H1 (cell line): ENCODE measurements at regions not wholly inside any gene's neighbourhood (a gene's known extent, or its start where the extent isn't known, plus 50 kb on each side); places are given as distances from the start of the nearest gene placed in this dataset.

Source experiments
- CTCF ChIA-PET: fragments of 300-600 bp; sonication (Branson Sonifier 250); formaldehyde crosslinking; loops from one replicate; lab custom pipeline; 2021; ENCODE audit not compliant: partially characterized antibody; lab: Charles Lee
- POLR2A ChIA-PET: fragments of 300-600 bp; sonication (Branson Sonifier 250); formaldehyde crosslinking; loops from one replicate; lab custom pipeline; 2021; ENCODE audit warnings: inconsistent platforms; ENCODE audit not compliant: partially characterized antibody; lab: Charles Lee
- DNase-seq, 2 experiments: peaks; one replicate each; pipeline versions ENCODE4 v3.0.0 to v3.0.0-alpha.2; 2010 to 2022; ENCODE audit warnings: low spot score in 2 of 2, low read depth in 1 of 2, mixed read lengths in 1 of 2
- FAIRE-seq: peaks from 2 replicates; lab custom pipeline; 2011; peaks lifted over from hg19 to GRCh38; lab: Jason Lieb, UNC
- H2AFZ ChIP-seq: 2 replicates; pipeline ENCODE4 v1.8.1; 2012; ENCODE audit warnings: low read length, inconsistent platforms
- H2AK5ac ChIP-seq: 2 replicates; pipeline ENCODE4 v1.6.1; 2013; ENCODE audit warnings: low read depth, low read length
- H2BK120ac ChIP-seq: replicated peaks from 2 replicates; pipeline ENCODE3; 2013; ENCODE audit warnings: low read depth, low read length, inconsistent platforms
- H2BK12ac ChIP-seq: 2 replicates; pipeline ENCODE4 v1.6.1; 2013; ENCODE audit warnings: low read depth, low read length
- H2BK15ac ChIP-seq: 2 replicates; pipeline ENCODE4 v1.6.1; 2013; ENCODE audit warnings: low read length
- H2BK20ac ChIP-seq: 2 replicates; pipeline ENCODE4 v1.6.1; 2013; ENCODE audit warnings: low read length
- H2BK5ac ChIP-seq: 2 replicates; pipeline ENCODE4 v1.6.1; 2013; ENCODE audit warnings: low read depth, low read length
- H3K14ac ChIP-seq: 2 replicates; pipeline ENCODE4 v1.6.1; 2013; ENCODE audit warnings: inconsistent platforms; ENCODE audit not compliant: insufficient read length
- H3K18ac ChIP-seq: 2 replicates; pipeline ENCODE4 v1.6.1; 2013; ENCODE audit warnings: low read length; ENCODE audit errors: extremely low read depth
- H3K23ac ChIP-seq: 2 replicates; pipeline ENCODE4 v1.6.1; 2013; ENCODE audit warnings: inconsistent platforms; ENCODE audit not compliant: insufficient read length
- H3K23me2 ChIP-seq: 2 replicates; pipeline ENCODE4 v1.6.1; 2013; ENCODE audit warnings: low read depth, low read length
- H3K27ac ChIP-seq: 2 replicates; pipeline ENCODE4 v1.6.1; 2011; ENCODE audit warnings: low read depth, low read length, inconsistent platforms
- H3K27me3 ChIP-seq, 4 experiments: replicated peaks in 1 of 4; 1 replicate in 1 of 4; 2 replicates in 3 of 4; pipeline versions ENCODE4 v1.6.1 to v1.8.1; 2011 to 2013; ENCODE audit warnings: low read length in 3 of 4, mild to moderate bottlenecking in 3 of 4, inconsistent platforms in 2 of 4, mixed read lengths in 2 of 4, moderate library complexity in 1 of 4; ENCODE audit not compliant: control insufficient read depth in 3 of 4, insufficient read depth in 3 of 4; ENCODE audit errors: extremely low read depth in 1 of 4
- H3K36me3 ChIP-seq, 4 experiments: 2 replicates each; pipeline versions ENCODE4 v1.6.1 to v1.8.1; 2011 to 2013; ENCODE audit warnings: mild to moderate bottlenecking in 4 of 4, low read length in 3 of 4, moderate library complexity in 2 of 4, control low read depth in 1 of 4, inconsistent platforms in 1 of 4; ENCODE audit not compliant: insufficient read depth in 4 of 4, control insufficient read depth in 2 of 4
- H3K4ac ChIP-seq: replicated peaks from 2 replicates; pipeline ENCODE3; 2013; ENCODE audit warnings: low read length, low read depth, mixed read lengths, inconsistent platforms; ENCODE audit not compliant: insufficient read length
- H3K4me1 ChIP-seq, 4 experiments: replicated peaks in 1 of 4; 1 replicate in 1 of 4; 2 replicates in 3 of 4; pipeline versions ENCODE4 v1.6.1 to v1.8.1; 2011 to 2013; ENCODE audit warnings: low read length in 3 of 4, inconsistent platforms in 2 of 4, mixed read lengths in 1 of 4; ENCODE audit not compliant: insufficient read depth in 4 of 4, control insufficient read depth in 3 of 4
- H3K4me2 ChIP-seq, 2 experiments: 2 replicates each; pipeline versions ENCODE4 v1.6.1 to v1.8.1; 2011 to 2013; ENCODE audit warnings: low read depth in 2 of 2, low read length in 2 of 2, control low read depth in 1 of 2, inconsistent platforms in 1 of 2, mild to moderate bottlenecking in 1 of 2; ENCODE audit not compliant: insufficient read depth in 1 of 2
- H3K4me3 ChIP-seq, 4 experiments: fragments of 200-600, 300-600 bp in 1 of 4; sonication (generic), shearing (Covaris generic), sonication (Bioruptor Twin) in 1 of 4; 2 replicates each; pipeline versions ENCODE4 v1.5.1 to v1.8.1; 2011 to 2016; ENCODE audit warnings: low read length in 4 of 4, low read depth in 3 of 4, control low read depth in 2 of 4, inconsistent platforms in 2 of 4, mild to moderate bottlenecking in 2 of 4, mixed read lengths in 1 of 4, moderate library complexity in 1 of 4; ENCODE audit not compliant: insufficient read depth in 2 of 4; ENCODE audit errors: extremely low read depth in 1 of 4
- H3K56ac ChIP-seq: replicated peaks from 2 replicates; pipeline ENCODE3; 2013; ENCODE audit warnings: low read depth, mild to moderate bottlenecking, mixed read lengths, low read length, inconsistent platforms; ENCODE audit not compliant: insufficient read length
- H3K79me1 ChIP-seq: 2 replicates; pipeline ENCODE4 v1.6.1; 2013; ENCODE audit warnings: low read depth, low read length, control low read depth
- H3K79me2 ChIP-seq, 2 experiments: 2 replicates each; pipeline versions ENCODE4 v1.6.1 to v1.8.1; 2012 to 2013; ENCODE audit warnings: low read length in 2 of 2, mild to moderate bottlenecking in 2 of 2, inconsistent platforms in 1 of 2; ENCODE audit not compliant: insufficient read depth in 2 of 2, control insufficient read depth in 1 of 2
- H3K9ac ChIP-seq, 4 experiments: replicated peaks in 1 of 4; 1 replicate in 1 of 4; 2 replicates in 3 of 4; pipeline versions ENCODE4 v1.6.1 to v1.8.1; 2011 to 2013; ENCODE audit warnings: low read depth in 3 of 4, low read length in 3 of 4, control low read depth in 2 of 4, mild to moderate bottlenecking in 2 of 4, moderate library complexity in 2 of 4, inconsistent platforms in 1 of 4; ENCODE audit errors: extremely low read depth in 1 of 4
- H3K9me3 ChIP-seq, 2 experiments: 2 replicates each; pipeline versions ENCODE4 v1.6.1 to v1.8.1; 2012 to 2013; ENCODE audit warnings: mild to moderate bottlenecking in 2 of 2, moderate library complexity in 2 of 2, control low read depth in 1 of 2, inconsistent platforms in 1 of 2, low read depth in 1 of 2, low read length in 1 of 2, mixed read lengths in 1 of 2; ENCODE audit not compliant: insufficient read depth in 2 of 2
- H4K20me1 ChIP-seq, 2 experiments: replicated peaks in 1 of 2; 2 replicates each; pipeline versions ENCODE3 to v1.8.1; 2011 to 2013; ENCODE audit warnings: inconsistent platforms in 2 of 2, low read length in 2 of 2, mild to moderate bottlenecking in 1 of 2; ENCODE audit not compliant: insufficient read depth in 2 of 2, control insufficient read depth in 1 of 2
- H4K5ac ChIP-seq: 2 replicates; pipeline ENCODE4 v1.6.1; 2013; ENCODE audit warnings: low read length, low read depth, mixed read lengths, inconsistent platforms; ENCODE audit not compliant: insufficient read length
- H4K8ac ChIP-seq: 2 replicates; pipeline ENCODE4 v1.8.0; 2013; ENCODE audit warnings: mild to moderate bottlenecking, moderate library complexity, low read length, inconsistent platforms; ENCODE audit not compliant: insufficient read depth; ENCODE audit errors: extremely low read depth
- H4K91ac ChIP-seq: replicated peaks from 2 replicates; pipeline ENCODE3; 2013; ENCODE audit warnings: low read length, mixed read lengths, inconsistent platforms; ENCODE audit not compliant: insufficient read length
- CREB1 ChIP-seq: IDR thresholded peaks from 2 replicates; pipeline ENCODE4 v1.6.1; 2012; ENCODE audit warnings: inconsistent platforms
- E2F6 ChIP-seq: IDR thresholded peaks from 2 replicates; pipeline ENCODE4 v1.6.1; 2012; ENCODE audit warnings: inconsistent platforms
- HDAC2 ChIP-seq, 2 experiments: fragments of 300-600 bp in 1 of 2; sonication (generic) in 1 of 2; IDR thresholded peaks; 2 replicates each; pipeline ENCODE4 v1.6.1; 2011 to 2012; ENCODE audit warnings: low read depth in 2 of 2, low read length in 2 of 2, mild to moderate bottlenecking in 2 of 2, moderate library complexity in 2 of 2, borderline replicate concordance in 1 of 2, inconsistent platforms in 1 of 2
- JUND ChIP-seq: IDR thresholded peaks from 2 replicates; pipeline ENCODE4 v1.6.1; 2011; ENCODE audit warnings: mild to moderate bottlenecking, improper control_type of control experiment, low read length
- PHF8 ChIP-seq: fragments of 200-600 bp; sonication (generic); conservative IDR thresholded peaks from 2 replicates; pipeline ENCODE4 v1.7.1; 2012; ENCODE audit warnings: low read depth, mild to moderate bottlenecking, inconsistent platforms, low read length, moderate library complexity
- POLR2AphosphoS5 ChIP-seq: IDR thresholded peaks from 2 replicates; pipeline ENCODE4 v1.6.1; 2011; ENCODE audit warnings: low read depth, low read length
- POU5F1 ChIP-seq: IDR thresholded peaks from 2 replicates; pipeline ENCODE4 v1.6.1; 2011; ENCODE audit warnings: low read depth, mild to moderate bottlenecking, low read length, moderate library complexity
- RNF2 ChIP-seq: fragments of 200-900, 300-1000 bp; sonication (generic); IDR thresholded peaks from 2 replicates; pipeline ENCODE4 v1.7.1; 2016; ENCODE audit warnings: borderline replicate concordance, low read depth, mild to moderate bottlenecking, antibody characterized with exemption, low read length; ENCODE audit not compliant: poor library complexity, severe bottlenecking; ENCODE audit errors: missing control alignments
- RXRA ChIP-seq: IDR thresholded peaks from 2 replicates; pipeline ENCODE4 v1.6.1; 2011; ENCODE audit warnings: low read depth, mild to moderate bottlenecking, low read length, moderate library complexity; ENCODE audit not compliant: insufficient read depth
- SAP30 ChIP-seq: fragments of 300-600 bp; sonication (generic); IDR thresholded peaks from 2 replicates; pipeline ENCODE4 v1.7.1; 2012; ENCODE audit warnings: low read length, moderate library complexity, mild to moderate bottlenecking, inconsistent platforms; ENCODE audit not compliant: insufficient read depth, insufficient replicate concordance
- TAF1 ChIP-seq: IDR thresholded peaks from 2 replicates; pipeline ENCODE4 v1.6.1; 2011; ENCODE audit warnings: mild to moderate bottlenecking, low read depth, low read length
- TAF7 ChIP-seq: optimal IDR thresholded peaks from 2 replicates; pipeline ENCODE3; 2011; ENCODE audit warnings: low read depth, mild to moderate bottlenecking, inconsistent platforms, low read length, moderate library complexity, borderline replicate concordance
- TCF12 ChIP-seq: IDR thresholded peaks from 2 replicates; pipeline ENCODE4 v1.6.1; 2011; ENCODE audit warnings: low read depth, mild to moderate bottlenecking, low read length
- ZNF274 ChIP-seq: IDR thresholded peaks from 2 replicates; pipeline ENCODE4 v1.7.0; 2012; ENCODE audit warnings: low read length, borderline replicate concordance; ENCODE audit errors: extremely low read depth
- WGBS, 2 experiments: shearing (Covaris generic) in 1 of 2; methylation state at CpG; one replicate each; pipeline versions ENCODE4 v1.1.6 to v1.1.7; 2013 to 2015; ENCODE audit warnings: low lambda C conversion rate in 2 of 2, mixed read lengths in 2 of 2, inconsistent platforms in 1 of 2, low coverage in 1 of 2, missing lambda C conversion rate in 1 of 2; ENCODE audit not compliant: insufficient replicate concordance in 2 of 2, insufficient coverage in 1 of 2, insufficient read length in 1 of 2; ENCODE audit errors: extremely low coverage in 1 of 2, missing lambda C conversion rate in 1 of 2; 5-methylcytosine and 5-hydroxymethylcytosine counted together

- no peak for FAIRE-seq
- H4K20me1 ChIP-seq: no peaks in the 10 kb centered on the region
These were observed 700.8 kb downstream of the RFPL4B start for GRCh38 chr6:113047932-113048331.

More at GRCh38 chr6:113047932-113048331, 700.8 kb downstream of the RFPL4B start:
- H3K27ac ChIP-seq: no peak overlapping the region
- no peak overlapping the region for H3K4me3 ChIP-seq
- WGBS, 2 experiments: 90% methylated on average over 2 of the region's 2 CpGs; no CpG with 5 or more reads in 1 of the 2 experiments
- H3K4me1 ChIP-seq: peaks cover 0 to 5% (median 0%) of the 10 kb centered on the region in 4 experiments; a peak in 1 of 7 replicates
- H2BK15ac ChIP-seq: no peak overlapping the region
- no peak overlapping the region for H3K14ac ChIP-seq
- DNase-seq: no peak
- H3K4ac ChIP-seq: no peak overlapping the region
- no peak overlapping the region for H3K23ac ChIP-seq
- no peak overlapping the region for H4K91ac ChIP-seq
- no peak overlapping the region for H3K9ac ChIP-seq
- ChIA-PET POLR2A (no interaction called here), CTCF (interaction anchor here (0.7 kb wide), 1 partner anchor 20 kb away, joined by 3 read pairs; no protein-coding TSS in a partner anchor)
- no peaks in the 10 kb centered on the region for H3K27me3 ChIP-seq
- no peaks in the 10 kb centered on the region for H3K79me2 ChIP-seq
- H2AFZ ChIP-seq: no peak overlapping the region
- no peak overlapping the region for H4K8ac ChIP-seq
- H3K56ac ChIP-seq: no peak overlapping the region
- H3K18ac ChIP-seq: no peak overlapping the region
- no peaks in the 10 kb centered on the region for H3K9me3 ChIP-seq
- no peak overlapping the region for H2AK5ac ChIP-seq
- no peak overlapping the region for H2BK20ac ChIP-seq
- H4K5ac ChIP-seq: no peak overlapping the region
- H2BK12ac ChIP-seq: no peak overlapping the region
- no peak for TF ChIP-seq RNF2
- TF ChIP-seq TAF1: no peak
- no peak for TF ChIP-seq E2F6
- no peak for TF ChIP-seq TAF7
- no peak for TF ChIP-seq CREB1
- TF ChIP-seq PHF8: no peak
- TF ChIP-seq POLR2AphosphoS5: no peak
- no peak for TF ChIP-seq HDAC2 (IDR thresholded peaks at IDR 0.05; ENCODE audit: borderline replicate concordance in 1 of 2, low read depth in 2 of 2, low read length in 2 of 2)
- no peak for TF ChIP-seq SAP30
- no peak for TF ChIP-seq ZNF274
- TF ChIP-seq JUND: no peak
- TF ChIP-seq TCF12: no peak
- TF ChIP-seq POU5F1: no peak
- TF ChIP-seq RXRA: no peak
- no peak overlapping the region for H3K4me2 ChIP-seq
- no peaks in the 10 kb centered on the region for H3K36me3 ChIP-seq
- no peaks in the 10 kb centered on the region for H3K79me1 ChIP-seq
- no peak overlapping the region for H2BK5ac ChIP-seq
- no peak overlapping the region for H2BK120ac ChIP-seq
- H3K23me2 ChIP-seq: no peaks in the 10 kb centered on the region
